Loucy (cell line): ENCODE measurements at regions not wholly inside any gene's neighbourhood (a gene's known extent, or its start where the extent isn't known, plus 50 kb on each side); places are given as distances from the start of the nearest gene placed in this dataset.

ENCODE experiments used
- H2AFZ ChIP-seq: fragments of 200-600 bp; sonication (generic); 2 replicates; pipeline ENCODE4 v1.6.0; 2016; ENCODE audit warnings: antibody characterized with exemption, mild to moderate bottlenecking, low read length, moderate library complexity
- H3F3A ChIP-seq: fragments of 200-600 bp; 2 replicates; pipeline ENCODE4 v1.6.0; 2016; ENCODE audit warnings: antibody characterized with exemption, low read depth, mild to moderate bottlenecking
- H3K27me3 ChIP-seq: fragments of 200-600 bp; sonication (generic); 2 replicates; pipeline ENCODE4 v1.6.1; 2014; ENCODE audit warnings: low read length, mild to moderate bottlenecking; ENCODE audit not compliant: insufficient read depth, poor library complexity, severe bottlenecking
- H3K36me3 ChIP-seq: fragments of 200-600 bp; sonication (generic); 2 replicates; pipeline ENCODE4 v1.6.1; 2016; ENCODE audit warnings: low read length; ENCODE audit not compliant: insufficient read depth
- H3K4me1 ChIP-seq: fragments of 200-600 bp; sonication (generic); 2 replicates; pipeline ENCODE4 v1.5.1; 2014; ENCODE audit warnings: low read length, mild to moderate bottlenecking; ENCODE audit not compliant: insufficient read depth, poor library complexity, severe bottlenecking
- H3K4me2 ChIP-seq: fragments of 200-600 bp; sonication (generic); 2 replicates; pipeline ENCODE4 v1.6.0; 2014; ENCODE audit warnings: antibody characterized with exemption, low read length, low read depth, mild to moderate bottlenecking; ENCODE audit not compliant: poor library complexity, severe bottlenecking
- H3K4me3 ChIP-seq: fragments of 200-600 bp; sonication (generic); 2 replicates; pipeline ENCODE4 v1.5.1; 2014; ENCODE audit warnings: low read length, mild to moderate bottlenecking, mixed read lengths; ENCODE audit not compliant: poor library complexity, severe bottlenecking
- H3K79me2 ChIP-seq: fragments of 200-600 bp; sonication (generic); 2 replicates; pipeline ENCODE4 v1.6.1; 2014; ENCODE audit warnings: low read length; ENCODE audit not compliant: insufficient read depth
- H3K9ac ChIP-seq: fragments of 200-600 bp; sonication (generic); 2 replicates; pipeline ENCODE4 v1.6.0; 2014; ENCODE audit warnings: mild to moderate bottlenecking, low read depth, low read length, moderate library complexity; ENCODE audit not compliant: poor library complexity, severe bottlenecking
- H3K9me2 ChIP-seq: fragments of 200-600 bp; sonication (generic); replicated peaks from 2 replicates; pipeline ENCODE4 v1.6.1; 2016; ENCODE audit warnings: low read depth, low read length, mixed read lengths
- H3K9me3 ChIP-seq: fragments of 200-600 bp; sonication (generic); 2 replicates; pipeline ENCODE4 v1.6.1; 2014; ENCODE audit warnings: mild to moderate bottlenecking, antibody characterized with exemption, low read length, low read depth; ENCODE audit not compliant: insufficient read depth
- H4K20me1 ChIP-seq: fragments of 200-600 bp; sonication (generic); 2 replicates; pipeline ENCODE4 v1.6.0; 2014; ENCODE audit warnings: antibody characterized with exemption, low read length, mild to moderate bottlenecking; ENCODE audit not compliant: insufficient read depth, poor library complexity, severe bottlenecking
- CTCF ChIP-seq: fragments of 200-600 bp; sonication (generic); conservative IDR thresholded peaks from 2 replicates; pipeline ENCODE4 v1.5.1; 2014; ENCODE audit warnings: mild to moderate bottlenecking, antibody characterized with exemption, low read length
- EZH2phosphoT487 ChIP-seq: fragments of 200-600 bp; IDR thresholded peaks from 2 replicates; pipeline ENCODE4 v1.6.1; 2018; ENCODE audit warnings: antibody characterized with exemption, mild to moderate bottlenecking, moderate library complexity, borderline replicate concordance

DNA sequence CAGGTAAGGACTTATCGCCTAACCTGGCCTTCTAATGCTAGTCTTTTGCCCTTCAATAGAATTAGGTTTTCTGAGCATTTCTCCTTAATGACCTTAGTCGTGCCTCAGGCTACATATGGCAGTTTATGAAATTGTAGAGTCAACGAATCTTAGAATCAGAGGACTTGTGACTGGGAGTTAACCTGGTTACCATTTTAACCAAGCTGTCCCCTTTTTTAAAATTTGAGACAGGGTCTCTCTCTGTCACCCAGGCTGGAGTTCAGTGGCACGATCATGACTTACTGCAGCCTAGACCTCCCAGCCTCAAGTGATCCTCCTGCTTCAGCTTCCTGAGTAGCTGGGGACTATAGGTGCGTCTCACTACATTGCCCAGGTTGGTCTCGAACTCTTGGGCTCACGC is 53.5 kb upstream of the DMRTB1 start:
- no peaks in the 10 kb centered on the region for H4K20me1 ChIP-seq
- no peak overlapping the region for H3K4me3 ChIP-seq
- no peaks in the 10 kb centered on the region for H3K36me3 ChIP-seq
- no peaks in the 10 kb centered on the region for H3K9me2 ChIP-seq
- peaks cover 5% of the 10 kb centered on the region for H3K4me1 ChIP-seq
- H3F3A ChIP-seq = no peaks in the 10 kb centered on the region
- H3K79me2 ChIP-seq = no peaks in the 10 kb centered on the region
- H2AFZ ChIP-seq = no peak overlapping the region
- TF ChIP-seq CTCF = no peak
- TF ChIP-seq EZH2phosphoT487 = no peak
- H3K9ac ChIP-seq = no peak overlapping the region
- no peaks in the 10 kb centered on the region for H3K27me3 ChIP-seq
- H3K4me2 ChIP-seq = no peak overlapping the region
- H3K9me3 ChIP-seq = no peaks in the 10 kb centered on the region

GRCh38 chr1:53406551-53407235 is 52.5 kb upstream of the DMRTB1 start:
- Histone ChIP-seq H4K20me1 (no peaks in the 10 kb centered on the region), H3K36me3 (no peaks in the 10 kb centered on the region), H3K27me3 (no peaks in the 10 kb centered on the region), H3K9ac (no peak overlapping the region), H3F3A (no peaks in the 10 kb centered on the region), H3K4me1 (peaks cover 9% of the 10 kb centered on the region), H3K9me3 (no peaks in the 10 kb centered on the region), H3K4me2 (no peak overlapping the region), H2AFZ (no peak overlapping the region), H3K9me2 (no peaks in the 10 kb centered on the region), H3K4me3 (no peak overlapping the region), H3K79me2 (no peaks in the 10 kb centered on the region)
- no peak for TF ChIP-seq EZH2phosphoT487
- TF ChIP-seq CTCF = no peak

DNA sequence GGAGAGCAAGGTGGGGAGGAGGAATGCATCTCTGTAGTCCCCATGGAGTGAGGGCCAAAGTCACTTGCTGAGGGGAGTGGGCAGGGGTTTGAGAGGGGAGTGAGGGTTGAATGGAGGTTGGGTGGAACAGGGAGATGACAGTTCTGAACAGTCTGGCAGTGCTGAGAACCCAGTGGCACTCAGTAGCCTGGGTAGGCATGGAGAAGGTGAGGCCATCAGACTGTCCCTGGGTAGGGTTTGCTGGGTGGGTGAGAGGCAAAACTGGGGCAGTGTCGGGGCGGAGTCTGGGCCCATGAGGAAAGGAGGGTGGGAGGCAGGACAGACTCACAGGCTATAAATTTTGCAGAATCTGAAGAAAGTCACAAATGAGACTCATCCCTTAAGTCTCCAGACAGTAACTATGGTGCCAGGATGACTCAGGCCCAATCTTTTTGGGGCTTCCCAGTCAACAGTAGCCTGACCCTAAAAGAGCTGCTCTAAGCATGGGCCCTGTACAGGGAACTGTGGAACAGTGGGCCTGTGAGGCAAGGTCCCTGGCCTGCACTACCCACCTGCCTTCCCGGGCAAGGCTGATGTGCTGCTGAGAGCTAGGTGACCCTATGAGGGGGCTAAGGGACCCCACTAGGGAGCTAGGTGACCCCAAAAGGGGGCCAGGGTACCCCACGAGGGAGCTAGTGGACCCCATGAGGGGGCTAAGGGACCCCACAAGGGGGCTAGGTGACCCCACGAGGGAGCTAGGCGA is 51.0 kb upstream of the DMRTB1 start:
- Histone ChIP-seq H3K4me3 (no peak overlapping the region), H3K9me3 (no peaks in the 10 kb centered on the region), H3K36me3 (no peaks in the 10 kb centered on the region), H3K79me2 (no peaks in the 10 kb centered on the region), H3F3A (no peaks in the 10 kb centered on the region; the same call in 1 of the 2 replicates), H4K20me1 (no peaks in the 10 kb centered on the region), H3K4me2 (no peak overlapping the region), H3K9me2 (no peaks in the 10 kb centered on the region), H3K27me3 (no peaks in the 10 kb centered on the region), H2AFZ (no peak overlapping the region), H3K9ac (no peak overlapping the region), H3K4me1 (peaks cover 24% of the 10 kb centered on the region)
- no peak for TF ChIP-seq EZH2phosphoT487
- no peak for TF ChIP-seq CTCF
